ENCODE measurements at regions not wholly inside any gene's neighbourhood (a gene's known extent, or its start where the extent isn't known, plus 50 kb on each side); places are given as distances from the start of the nearest gene placed in this dataset.

DNA sequence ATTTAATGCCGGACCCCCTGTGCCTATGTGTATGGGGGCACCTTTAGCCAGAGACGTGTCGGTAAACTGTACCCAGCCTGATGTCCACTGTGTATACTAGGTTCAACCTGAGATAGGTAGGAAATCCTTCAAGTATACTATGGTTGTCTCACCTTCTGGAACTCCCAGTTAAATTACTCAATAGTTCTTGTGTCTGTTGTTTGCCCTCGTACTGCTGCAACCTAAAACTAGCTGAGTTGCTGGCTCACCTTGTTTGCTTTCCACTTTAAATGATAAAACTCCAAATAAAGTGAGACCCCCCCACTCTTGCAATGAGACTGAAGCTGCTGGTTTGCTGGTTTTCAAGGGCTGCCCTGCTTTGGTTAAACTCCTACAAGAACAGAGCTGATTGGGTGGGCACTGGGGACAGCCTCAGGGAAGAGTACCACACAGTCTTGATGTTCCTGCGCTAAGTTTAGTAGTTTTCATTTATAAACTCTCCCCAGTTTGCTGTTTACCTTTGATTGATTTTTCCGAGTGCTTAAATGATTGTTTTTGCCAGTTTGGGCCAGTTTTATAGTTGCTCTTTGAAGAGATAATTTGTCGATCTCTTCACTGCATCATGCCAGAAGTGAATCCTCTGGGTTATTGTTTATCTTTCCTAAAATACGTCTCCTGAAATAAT, 1281.8 kb upstream of the MAP3K7 start:
- Histone ChIP-seq H3K27ac (ENCODE audit: low read length) (no peak overlapping the region), H3K36me3 (ENCODE audit: control insufficient read depth in 2 of 2, insufficient read depth in 2 of 2, low read length in 2 of 2) (no peaks in the 10 kb centered on the region), H3K27me3 (ENCODE audit: control insufficient read depth in 1 of 2, insufficient read depth in 2 of 2, low read length in 2 of 2) (no peaks in the 10 kb centered on the region), H3K9ac (ENCODE audit: low read length in 2 of 2) (no peak overlapping the region), H3K4me3 (ENCODE audit: low read length in 2 of 2) (no peak overlapping the region), H3K9me3 (ENCODE audit: control insufficient read depth in 2 of 2, low read length in 2 of 2) (peaks cover 0 to 2% of the 10 kb centered on the region in 2 donors), H3K4me1 (ENCODE audit: control insufficient read depth, insufficient read depth, low read length) (no peaks in the 10 kb centered on the region)

DNA sequence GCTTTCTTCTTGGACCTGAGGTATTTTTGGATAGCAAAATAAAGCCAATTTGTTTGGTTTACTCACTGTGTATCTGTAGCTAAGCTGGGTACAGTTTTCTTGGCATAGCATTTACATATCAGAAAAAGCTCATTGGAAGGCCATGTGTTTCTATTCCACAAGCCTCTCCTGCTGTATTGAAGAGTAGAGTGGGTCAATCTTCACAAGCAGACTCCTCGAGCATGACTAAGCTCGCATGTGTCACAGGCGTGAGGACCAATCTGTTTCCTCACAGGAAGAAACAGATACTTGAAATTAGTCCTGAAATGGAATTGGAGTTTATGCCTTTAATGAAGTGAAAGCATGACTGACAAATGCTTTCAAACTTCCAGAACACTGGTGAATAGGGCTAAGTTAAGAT, 1279.0 kb upstream of the MAP3K7 start:
- Histone ChIP-seq H3K9me3 (ENCODE audit: control insufficient read depth in 2 of 2, low read length in 2 of 2) (peaks cover 0 to 2% of the 10 kb centered on the region in 2 donors), H3K27ac (ENCODE audit: low read length) (no peak overlapping the region), H3K4me1 (ENCODE audit: control insufficient read depth, insufficient read depth, low read length) (no peaks in the 10 kb centered on the region), H3K4me3 (ENCODE audit: low read length in 2 of 2) (no peak overlapping the region), H3K9ac (ENCODE audit: low read length in 2 of 2) (no peak overlapping the region), H3K27me3 (ENCODE audit: control insufficient read depth in 1 of 2, insufficient read depth in 2 of 2, low read length in 2 of 2) (no peaks in the 10 kb centered on the region), H3K36me3 (ENCODE audit: control insufficient read depth in 2 of 2, insufficient read depth in 2 of 2, low read length in 2 of 2) (no peaks in the 10 kb centered on the region)

DNA sequence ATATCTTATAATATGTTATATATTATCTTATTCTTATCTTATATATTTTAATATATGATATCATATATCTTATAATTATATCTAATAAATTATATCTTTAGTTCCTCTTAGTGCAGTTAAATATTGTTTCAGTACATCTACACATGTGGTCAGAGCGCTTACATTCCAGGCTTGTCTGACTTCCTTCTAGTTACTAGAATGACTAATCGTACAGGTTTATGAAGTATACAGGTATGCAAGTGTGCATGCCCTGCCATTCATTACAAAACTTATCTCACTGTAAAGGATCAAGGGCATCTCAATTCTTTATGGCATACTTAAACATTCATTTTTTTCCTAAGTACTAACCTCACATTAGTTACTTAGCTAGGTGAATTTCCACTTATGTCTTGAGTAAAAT, 1278.0 kb upstream of the MAP3K7 start:
- Histone ChIP-seq H3K4me3 (ENCODE audit: low read length in 2 of 2) (no peak overlapping the region), H3K4me1 (ENCODE audit: control insufficient read depth, insufficient read depth, low read length) (no peaks in the 10 kb centered on the region), H3K9me3 (ENCODE audit: control insufficient read depth in 2 of 2, low read length in 2 of 2) (peaks cover 0 to 2% of the 10 kb centered on the region in 2 donors), H3K27ac (ENCODE audit: low read length) (no peak overlapping the region), H3K27me3 (ENCODE audit: control insufficient read depth in 1 of 2, insufficient read depth in 2 of 2, low read length in 2 of 2) (no peaks in the 10 kb centered on the region), H3K36me3 (ENCODE audit: control insufficient read depth in 2 of 2, insufficient read depth in 2 of 2, low read length in 2 of 2) (no peaks in the 10 kb centered on the region), H3K9ac (ENCODE audit: low read length in 2 of 2) (no peak overlapping the region)

DNA sequence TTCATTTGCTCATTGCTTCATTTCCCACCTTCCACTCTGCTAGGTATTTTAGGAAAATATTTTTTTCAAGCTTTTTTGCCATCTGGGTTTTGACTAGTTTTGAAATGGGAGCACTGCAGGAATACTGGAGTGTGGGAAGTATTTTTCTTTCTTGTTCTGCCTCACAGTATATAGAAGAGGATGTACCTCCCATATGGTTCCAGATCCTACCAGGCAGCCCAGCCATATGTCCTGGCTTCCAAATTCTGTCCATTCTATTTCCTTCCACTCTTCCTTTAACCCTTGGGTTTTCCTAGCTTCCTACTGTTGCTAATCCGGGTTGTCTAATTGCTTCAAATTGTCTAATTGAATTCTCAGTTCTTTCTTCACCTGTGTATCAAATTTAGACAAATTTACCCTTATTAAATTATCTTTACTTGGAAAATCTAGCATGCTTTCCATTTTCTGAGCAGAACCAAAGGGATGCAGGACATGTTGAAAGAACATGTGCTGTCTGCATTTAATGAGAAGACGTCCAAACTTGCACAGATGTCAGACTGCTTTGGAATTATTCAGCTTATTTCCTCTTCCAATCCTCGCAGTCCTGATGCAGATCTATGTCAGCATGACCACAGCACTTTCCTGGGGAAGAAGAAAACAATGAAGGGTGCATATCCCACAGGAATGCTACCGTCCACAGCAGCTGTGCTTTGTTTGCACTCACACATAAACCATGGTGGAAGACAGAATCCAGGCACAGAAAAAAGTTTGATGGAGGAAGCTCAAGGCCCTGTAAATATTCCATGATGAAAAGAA, 1273.9 kb upstream of the MAP3K7 start:
- Histone ChIP-seq H3K4me3 (ENCODE audit: low read length in 2 of 2) (no peak overlapping the region), H3K9ac (ENCODE audit: low read length in 2 of 2) (no peak overlapping the region), H3K27ac (ENCODE audit: low read length) (no peak overlapping the region), H3K36me3 (ENCODE audit: control insufficient read depth in 2 of 2, insufficient read depth in 2 of 2, low read length in 2 of 2) (no peaks in the 10 kb centered on the region), H3K27me3 (ENCODE audit: control insufficient read depth in 1 of 2, insufficient read depth in 2 of 2, low read length in 2 of 2) (no peaks in the 10 kb centered on the region), H3K4me1 (ENCODE audit: control insufficient read depth, insufficient read depth, low read length) (no peaks in the 10 kb centered on the region), H3K9me3 (ENCODE audit: control insufficient read depth in 2 of 2, low read length in 2 of 2) (no peaks in the 10 kb centered on the region)

DNA sequence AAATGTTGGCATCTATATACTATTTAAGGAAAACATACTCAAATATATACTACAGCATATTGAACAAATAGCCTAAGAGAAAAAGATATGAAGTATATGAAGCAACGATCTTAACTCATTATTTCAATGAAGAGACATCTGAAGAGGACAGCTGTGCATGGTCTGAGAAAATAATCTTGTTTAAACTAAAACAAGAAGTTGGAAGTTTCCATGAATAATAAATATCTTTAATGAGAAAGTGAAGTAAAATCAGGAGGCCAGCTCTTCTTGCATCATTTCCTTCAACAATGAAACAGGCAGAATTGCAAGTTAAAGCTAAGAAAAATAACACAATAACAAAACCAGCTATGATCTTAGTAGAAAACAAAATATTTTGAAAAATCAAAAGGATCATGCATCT, 1265.4 kb upstream of the MAP3K7 start:
- Histone ChIP-seq H3K4me1 (ENCODE audit: control insufficient read depth, insufficient read depth, low read length) (no peaks in the 10 kb centered on the region), H3K36me3 (ENCODE audit: control insufficient read depth in 2 of 2, insufficient read depth in 2 of 2, low read length in 2 of 2) (no peaks in the 10 kb centered on the region), H3K4me3 (ENCODE audit: low read length in 2 of 2) (no peak overlapping the region), H3K9me3 (ENCODE audit: control insufficient read depth in 2 of 2, low read length in 2 of 2) (no peaks in the 10 kb centered on the region), H3K27me3 (ENCODE audit: control insufficient read depth in 1 of 2, insufficient read depth in 2 of 2, low read length in 2 of 2) (no peaks in the 10 kb centered on the region), H3K27ac (ENCODE audit: low read length) (no peak overlapping the region), H3K9ac (ENCODE audit: low read length in 2 of 2) (no peak overlapping the region)

DNA sequence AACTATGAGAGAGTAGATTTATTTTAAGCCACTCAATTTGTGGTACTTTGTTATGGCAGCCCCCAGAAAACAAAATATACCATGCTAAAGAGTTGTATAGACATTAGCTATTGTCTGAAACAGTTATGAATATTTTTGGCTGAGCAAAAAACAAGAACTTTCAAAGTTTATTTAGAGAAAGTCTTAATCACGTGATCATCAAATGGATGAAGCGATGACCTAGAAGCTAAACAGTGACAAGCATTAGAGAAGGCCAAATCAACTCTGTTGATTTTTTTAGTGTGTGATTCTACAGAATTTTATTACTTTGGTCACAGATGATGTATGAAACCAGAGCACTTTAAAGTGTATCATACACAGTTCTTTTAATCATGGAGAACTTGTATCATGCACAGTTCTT, 1247.9 kb upstream of the MAP3K7 start:
- no peaks in the 10 kb centered on the region for H3K36me3 ChIP-seq (ENCODE audit: control insufficient read depth in 2 of 2, insufficient read depth in 2 of 2, low read length in 2 of 2)
- H3K4me3 ChIP-seq (ENCODE audit: low read length in 2 of 2), result no peak overlapping the region
- H3K27me3 ChIP-seq (ENCODE audit: control insufficient read depth in 1 of 2, insufficient read depth in 2 of 2, low read length in 2 of 2), result no peaks in the 10 kb centered on the region
- H3K4me1 ChIP-seq (ENCODE audit: control insufficient read depth, insufficient read depth, low read length), result no peaks in the 10 kb centered on the region
- no peaks in the 10 kb centered on the region for H3K9me3 ChIP-seq (ENCODE audit: control insufficient read depth in 2 of 2, low read length in 2 of 2)
- H3K27ac ChIP-seq (ENCODE audit: low read length), result no peak overlapping the region
- H3K9ac ChIP-seq (ENCODE audit: low read length in 2 of 2), result no peak overlapping the region

DNA sequence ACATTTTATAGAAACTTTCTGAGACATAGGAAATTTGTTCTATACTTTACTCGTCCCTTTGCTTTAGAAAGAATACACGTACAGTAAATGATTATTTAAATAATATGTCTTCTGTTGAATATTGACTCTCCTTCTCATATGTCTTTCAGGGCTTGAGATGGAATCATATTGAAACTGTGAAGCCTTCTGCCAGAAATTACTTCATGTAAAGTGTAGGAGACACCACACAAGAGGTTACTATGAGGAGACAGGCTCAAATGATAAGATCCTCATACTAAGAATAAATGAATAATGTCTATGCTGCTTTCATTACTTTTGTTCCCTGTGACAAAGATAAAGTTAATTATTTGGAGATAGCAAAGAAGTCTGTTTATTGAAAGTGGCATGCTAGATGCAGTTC, 1240.3 kb upstream of the MAP3K7 start:
- H3K36me3 ChIP-seq (ENCODE audit: control insufficient read depth in 2 of 2, insufficient read depth in 2 of 2, low read length in 2 of 2), result no peaks in the 10 kb centered on the region
- H3K4me3 ChIP-seq (ENCODE audit: low read length in 2 of 2), result no peak overlapping the region
- no peaks in the 10 kb centered on the region for H3K27me3 ChIP-seq (ENCODE audit: control insufficient read depth in 1 of 2, insufficient read depth in 2 of 2, low read length in 2 of 2)
- H3K9ac ChIP-seq (ENCODE audit: low read length in 2 of 2), result no peak overlapping the region
- no peaks in the 10 kb centered on the region for H3K9me3 ChIP-seq (ENCODE audit: control insufficient read depth in 2 of 2, low read length in 2 of 2)
- no peaks in the 10 kb centered on the region for H3K4me1 ChIP-seq (ENCODE audit: control insufficient read depth, insufficient read depth, low read length)
- H3K27ac ChIP-seq (ENCODE audit: low read length), result no peak overlapping the region

DNA sequence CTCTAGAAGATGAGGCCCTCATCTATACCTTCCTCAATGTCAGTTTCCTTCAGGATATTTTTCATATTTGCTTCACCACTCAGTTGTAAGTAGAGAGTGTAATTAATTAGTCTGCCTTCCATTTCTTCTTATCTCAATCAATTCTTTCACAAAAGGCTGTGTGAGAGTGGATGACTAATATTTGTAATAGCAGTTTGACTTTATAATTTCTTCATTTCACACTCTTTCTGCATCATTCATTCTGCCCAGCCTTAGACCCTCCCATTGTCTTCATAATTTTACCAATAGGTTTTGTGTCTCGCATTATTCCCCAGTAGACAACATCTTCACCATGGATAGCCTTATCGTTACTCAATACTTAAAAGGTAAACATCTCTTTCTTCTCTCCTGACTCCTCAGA, 1239.3 kb upstream of the MAP3K7 start:
- Histone ChIP-seq H3K27me3 (ENCODE audit: control insufficient read depth in 1 of 2, insufficient read depth in 2 of 2, low read length in 2 of 2) (no peaks in the 10 kb centered on the region), H3K27ac (ENCODE audit: low read length) (no peak overlapping the region), H3K9me3 (ENCODE audit: control insufficient read depth in 2 of 2, low read length in 2 of 2) (no peaks in the 10 kb centered on the region), H3K4me3 (ENCODE audit: low read length in 2 of 2) (no peak overlapping the region), H3K36me3 (ENCODE audit: control insufficient read depth in 2 of 2, insufficient read depth in 2 of 2, low read length in 2 of 2) (no peaks in the 10 kb centered on the region), H3K4me1 (ENCODE audit: control insufficient read depth, insufficient read depth, low read length) (no peaks in the 10 kb centered on the region), H3K9ac (ENCODE audit: low read length in 2 of 2) (no peak overlapping the region)

DNA sequence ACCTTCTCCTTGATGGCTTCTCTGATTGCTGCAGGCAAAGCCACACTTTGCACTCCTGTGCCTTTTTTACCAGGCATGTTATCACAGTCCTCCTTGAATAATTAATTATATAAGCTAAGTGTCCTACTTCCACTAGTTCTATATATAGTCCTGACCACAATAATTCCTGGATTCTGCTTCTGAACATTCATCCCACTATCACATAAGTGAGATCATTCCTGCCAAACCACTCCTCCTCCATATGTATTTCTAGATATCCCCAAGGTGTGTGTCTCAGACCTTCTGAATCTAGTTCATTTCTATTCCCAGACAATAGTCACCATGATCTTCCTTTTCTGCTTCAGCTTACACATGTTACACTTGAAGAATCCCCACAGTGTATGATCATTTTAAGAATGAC, 1237.5 kb upstream of the MAP3K7 start:
- Histone ChIP-seq H3K27ac (ENCODE audit: low read length) (no peak overlapping the region), H3K4me1 (ENCODE audit: control insufficient read depth, insufficient read depth, low read length) (no peaks in the 10 kb centered on the region), H3K36me3 (ENCODE audit: control insufficient read depth in 2 of 2, insufficient read depth in 2 of 2, low read length in 2 of 2) (no peaks in the 10 kb centered on the region), H3K4me3 (ENCODE audit: low read length in 2 of 2) (no peak overlapping the region), H3K9me3 (ENCODE audit: control insufficient read depth in 2 of 2, low read length in 2 of 2) (no peaks in the 10 kb centered on the region), H3K9ac (ENCODE audit: low read length in 2 of 2) (no peak overlapping the region), H3K27me3 (ENCODE audit: control insufficient read depth in 1 of 2, insufficient read depth in 2 of 2, low read length in 2 of 2) (no peaks in the 10 kb centered on the region)

DNA sequence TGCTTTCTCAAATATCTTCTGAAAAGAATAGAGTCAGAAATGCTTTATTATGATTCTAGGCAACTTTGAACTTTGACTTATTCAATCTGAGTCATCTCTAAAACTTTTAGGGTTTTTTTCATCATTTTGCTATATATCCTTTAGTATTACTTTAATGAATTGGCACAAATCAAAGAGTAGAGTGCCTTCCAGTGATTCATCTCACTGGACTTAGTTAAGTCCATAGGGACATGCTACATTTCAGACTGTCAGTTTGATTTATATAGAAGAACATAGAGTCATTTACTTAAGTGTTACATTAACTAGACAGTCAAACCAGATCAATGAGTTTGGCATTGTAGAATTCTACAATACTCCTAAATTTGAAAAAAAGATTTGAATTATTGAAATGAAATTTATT, 1235.7 kb upstream of the MAP3K7 start:
- Histone ChIP-seq H3K4me3 (ENCODE audit: low read length in 2 of 2) (no peak overlapping the region), H3K36me3 (ENCODE audit: control insufficient read depth in 2 of 2, insufficient read depth in 2 of 2, low read length in 2 of 2) (no peaks in the 10 kb centered on the region), H3K27me3 (ENCODE audit: control insufficient read depth in 1 of 2, insufficient read depth in 2 of 2, low read length in 2 of 2) (no peaks in the 10 kb centered on the region)

DNA sequence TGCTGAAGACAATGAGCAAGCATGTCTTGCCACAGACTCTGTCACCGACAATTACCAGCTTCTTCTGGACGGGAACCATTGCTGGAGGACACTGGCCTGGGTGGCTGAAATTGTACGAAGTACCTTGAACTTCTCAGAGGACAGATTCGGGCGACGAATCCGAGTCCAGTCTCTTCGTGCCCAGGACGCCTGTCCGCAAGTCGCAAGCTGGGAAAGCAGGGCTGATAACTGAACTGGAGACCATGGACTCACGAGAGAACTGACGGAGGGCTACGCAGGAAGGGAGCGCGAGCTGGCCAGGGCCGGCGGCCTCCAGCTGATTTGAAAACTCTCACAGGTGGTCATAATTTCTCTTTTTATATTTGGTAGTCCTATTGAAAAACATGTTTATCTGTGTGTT, 1229.5 kb upstream of the MAP3K7 start:
- no peaks in the 10 kb centered on the region for H3K4me1 ChIP-seq (ENCODE audit: control insufficient read depth, insufficient read depth, low read length)
- H3K27me3 ChIP-seq (ENCODE audit: control insufficient read depth in 1 of 2, insufficient read depth in 2 of 2, low read length in 2 of 2), result no peaks in the 10 kb centered on the region
- no peak overlapping the region for H3K9ac ChIP-seq (ENCODE audit: low read length in 2 of 2)
- H3K27ac ChIP-seq (ENCODE audit: low read length), result no peak overlapping the region
- no peaks in the 10 kb centered on the region for H3K9me3 ChIP-seq (ENCODE audit: control insufficient read depth in 2 of 2, low read length in 2 of 2)
- H3K36me3 ChIP-seq (ENCODE audit: control insufficient read depth in 2 of 2, insufficient read depth in 2 of 2, low read length in 2 of 2), result no peaks in the 10 kb centered on the region
- no peak overlapping the region for H3K4me3 ChIP-seq (ENCODE audit: low read length in 2 of 2)

More for the DNA sequence above, 1235.7 kb upstream of the MAP3K7 start:
- Histone ChIP-seq H3K9me3 (ENCODE audit: control insufficient read depth in 2 of 2, low read length in 2 of 2) (no peaks in the 10 kb centered on the region), H3K4me1 (ENCODE audit: control insufficient read depth, insufficient read depth, low read length) (no peaks in the 10 kb centered on the region), H3K9ac (ENCODE audit: low read length in 2 of 2) (no peak overlapping the region), H3K27ac (ENCODE audit: low read length) (no peak overlapping the region)

Measured in stomach smooth muscle (tissue), 2 donors.